B cell (primary cell): ENCODE measurements at regions not wholly inside any gene's neighbourhood (a gene's known extent, or its start where the extent isn't known, plus 50 kb on each side); places are given as distances from the start of the nearest gene placed in this dataset.

ENCODE experiments used
- ATAC-seq: fragments of 200-7000 bp; cut with Tn5 transposase; one replicate; pipeline ENCODE4 v1.10.0; 2021; ENCODE audit warnings: low read depth, mild to moderate bottlenecking, moderate number of reproducible peaks, moderate library complexity
- CTCF ChIA-PET: fragments of 350-600 bp; sonication (Branson Sonifier 250); formaldehyde crosslinking; loops from one replicate; lab custom pipeline; 2021; ENCODE audit warnings: antibody characterized with exemption, inconsistent platforms; lab: Charles Lee
- POLR2A ChIA-PET: fragments of 350-600 bp; sonication (Branson Sonifier 250); formaldehyde crosslinking; loops from one replicate; lab custom pipeline; 2021; ENCODE audit warnings: antibody characterized with exemption; lab: Charles Lee
- DNase-seq: peaks from one replicate; pipeline ENCODE4 v3.0.0; 2013
- H2AFZ ChIP-seq: 2 replicates; pipeline ENCODE4 v1.6.1; 2012; ENCODE audit warnings: mild to moderate bottlenecking, low read depth, low read length; ENCODE audit not compliant: insufficient read depth, poor library complexity, severe bottlenecking
- H3K27ac ChIP-seq, 2 donors: 1 replicate in 1 of 2; 2 replicates in 1 of 2; pipeline ENCODE4 v1.5.1; 2012 to 2013; ENCODE audit warnings: low read length in 2 of 2, mild to moderate bottlenecking in 2 of 2, moderate library complexity in 1 of 2
- H3K27me3 ChIP-seq, 4 experiments: fragments of 200-600 bp in 1 of 4; sonication (generic) in 1 of 4; replicated peaks in 1 of 4; 1 replicate in 2 of 4; 2 replicates in 2 of 4; pipeline versions ENCODE4 v1.6.1 to v1.7.0; 2013 to 2016; ENCODE audit warnings: low read length in 3 of 4, mild to moderate bottlenecking in 2 of 4, mixed read lengths in 1 of 4, moderate library complexity in 1 of 4; ENCODE audit not compliant: insufficient read depth in 4 of 4, control insufficient read depth in 3 of 4; ENCODE audit errors: control extremely low read depth in 1 of 4
- H3K36me3 ChIP-seq, 2 experiments: replicated peaks in 1 of 2; 1 replicate in 1 of 2; 2 replicates in 1 of 2; pipeline versions ENCODE4 v1.6.1 to v1.7.1; 2013; ENCODE audit warnings: low read length in 1 of 2; ENCODE audit not compliant: insufficient read depth in 2 of 2, control insufficient read depth in 1 of 2; ENCODE audit errors: control extremely low read depth in 1 of 2, extremely low read depth in 1 of 2
- H3K4me1 ChIP-seq, 2 donors: fragments of 200-600 bp in 1 of 2; sonication (generic) in 1 of 2; 1 replicate in 1 of 2; 2 replicates in 1 of 2; pipeline versions ENCODE4 v1.5.1 to v1.6.1; 2013 to 2017; ENCODE audit warnings: low read length in 2 of 2; ENCODE audit not compliant: control insufficient read depth in 2 of 2, insufficient read depth in 2 of 2
- H3K4me2 ChIP-seq: replicated peaks from 2 replicates; pipeline ENCODE3; 2012; ENCODE audit warnings: mild to moderate bottlenecking, low read depth, low read length; ENCODE audit not compliant: poor library complexity, severe bottlenecking
- H3K4me3 ChIP-seq, 5 experiments: fragments of 200-600 bp in 1 of 5; sonication (generic) in 1 of 5; 1 replicate in 3 of 5; 2 replicates in 2 of 5; pipeline versions ENCODE4 v1.5.1 to v1.7.0; 2011 to 2016; ENCODE audit warnings: low read length in 4 of 5, mild to moderate bottlenecking in 4 of 5, low read depth in 2 of 5, control low read depth in 1 of 5, moderate library complexity in 1 of 5; ENCODE audit not compliant: insufficient read depth in 1 of 5; ENCODE audit errors: control extremely low read depth in 1 of 5, extremely low read depth in 1 of 5
- H3K79me2 ChIP-seq: fragments of 200-600 bp; sonication (generic); one replicate; pipeline ENCODE4 v1.6.0; 2016; ENCODE audit warnings: low read length; ENCODE audit not compliant: control insufficient read depth, insufficient read depth
- H3K9ac ChIP-seq: fragments of 200-600 bp; sonication (generic); 2 replicates; pipeline ENCODE4 v1.6.1; 2017; ENCODE audit warnings: mild to moderate bottlenecking, low read length, moderate library complexity
- H3K9me3 ChIP-seq, 3 donors: one replicate each; pipeline versions ENCODE4 v1.6.1 to v1.7.1; 2013; ENCODE audit warnings: low read length in 2 of 3; ENCODE audit not compliant: control insufficient read depth in 2 of 3, insufficient read depth in 1 of 3; ENCODE audit errors: control extremely low read depth in 1 of 3
- H4K20me1 ChIP-seq: 2 replicates; pipeline ENCODE4 v1.6.0; 2012; ENCODE audit warnings: mild to moderate bottlenecking, low read length; ENCODE audit not compliant: insufficient read depth, control insufficient read depth, poor library complexity, severe bottlenecking
- H3K27ac Mint-ChIP-seq: one replicate; pipeline ENCODE4 v1.8.0; 2021; ENCODE audit warnings: mixed read lengths
- H3K27me3 Mint-ChIP-seq: one replicate; pipeline ENCODE4 v1.8.0; 2021; ENCODE audit warnings: mixed read lengths
- H3K4me1 Mint-ChIP-seq: one replicate; pipeline ENCODE4 v1.8.0; 2021; ENCODE audit warnings: mixed read lengths
- H3K4me3 Mint-ChIP-seq: one replicate; pipeline ENCODE4 v1.8.0; 2021; ENCODE audit warnings: mixed read lengths
- H3K9me3 Mint-ChIP-seq: one replicate; pipeline ENCODE4 v1.8.0; 2022; ENCODE audit warnings: mixed read lengths; ENCODE audit not compliant: insufficient read depth
- CTCF ChIP-seq: fragments of 200-600 bp; IDR thresholded peaks from one replicate; pipeline ENCODE4 v1.8.0; 2022; ENCODE audit warnings: antibody characterized with exemption, mild to moderate bottlenecking
- EZH2 ChIP-seq: IDR thresholded peaks from 2 replicates; pipeline ENCODE4 v1.6.1; 2012; ENCODE audit warnings: borderline replicate concordance, low read depth, mild to moderate bottlenecking, moderate library complexity, low read length; ENCODE audit not compliant: insufficient read depth, poor library complexity, severe bottlenecking
- WGBS: methylation state at CpG from one replicate; pipeline ENCODE4 v1.1.5; 2013; ENCODE audit warnings: missing lambda C conversion rate; ENCODE audit not compliant: insufficient coverage; 5-methylcytosine and 5-hydroxymethylcytosine counted together
- intact Hi-C: fragments of 100-400 bp; cut with micrococcal nuclease; formaldehyde crosslinking; loops from one replicate; pipeline ENCODE4 v1.10.0; 2022

DNA sequence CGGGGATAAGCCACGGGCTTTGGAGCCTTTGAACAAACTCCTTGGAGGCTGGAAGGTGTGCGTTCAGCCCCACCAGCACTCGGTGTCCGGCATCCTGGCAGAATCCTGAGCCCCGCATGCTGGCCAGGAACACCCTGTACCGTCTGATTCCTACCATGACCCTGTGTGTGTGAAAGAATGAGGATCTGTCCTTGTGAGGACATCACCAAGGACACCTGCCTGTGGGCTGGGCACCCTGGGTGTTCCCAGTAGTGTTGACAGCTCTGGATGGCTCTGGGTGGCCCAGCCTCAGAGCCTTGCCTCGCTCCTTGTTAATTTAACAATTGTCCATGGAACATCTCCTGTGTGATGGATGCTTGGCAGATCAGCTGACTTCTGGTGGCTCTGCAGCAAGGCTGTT, 234.3 kb downstream of the QKI start:
- Histone ChIP-seq H3K27ac (no peak overlapping the region), H4K20me1 (no peaks in the 10 kb centered on the region), H2AFZ (no peak overlapping the region), H3K36me3 (no peaks in the 10 kb centered on the region), H3K9me3 (no peaks in the 10 kb centered on the region), H3K4me3 (no peak overlapping the region), H3K4me2 (no peak overlapping the region), H3K4me1 (no peaks in the 10 kb centered on the region), H3K79me2 (no peaks in the 10 kb centered on the region), H3K9ac (no peak overlapping the region), H3K27me3 (peaks cover 0 to under 1% (median 0%) of the 10 kb centered on the region in 4 experiments)
- Mint-ChIP-seq H3K4me3 (no peak overlapping the region), H3K27me3 (peaks cover 3% of the 10 kb centered on the region), H3K27ac (no peak overlapping the region), H3K9me3 (no peaks in the 10 kb centered on the region), H3K4me1 (no peaks in the 10 kb centered on the region)
- WGBS = 93% methylated on average over 6 of the region's 8 CpGs
- CTCF ChIA-PET = no interaction called here
- ATAC-seq (no peak), DNase-seq (no peak)
- POLR2A ChIA-PET = interaction anchor here (0.6 kb wide), 1 partner anchor 78 kb away, joined by 5 read pairs; no protein-coding TSS in a partner anchor
- no peak for TF ChIP-seq EZH2
- no peak for TF ChIP-seq CTCF
- intact Hi-C loops = no loop called here

DNA sequence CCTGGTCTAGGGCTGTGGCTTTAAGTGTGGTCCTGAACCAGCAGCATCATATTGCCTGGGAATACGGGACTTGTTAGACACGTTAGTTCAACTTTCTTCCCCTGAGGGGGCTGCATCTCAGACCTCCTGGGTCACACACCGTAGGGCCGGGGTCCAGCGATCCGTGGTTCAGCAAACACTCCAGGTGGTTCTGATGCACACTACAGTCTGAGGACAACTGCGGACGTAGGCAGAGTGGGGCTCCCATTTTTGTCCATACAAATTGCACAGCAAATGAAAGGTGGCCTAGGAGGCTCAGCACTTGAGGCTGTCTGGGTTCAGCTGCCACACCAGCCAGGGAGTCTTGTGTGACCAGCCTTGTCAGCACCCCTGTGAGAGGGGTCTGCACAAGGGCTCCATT, 233.1 kb downstream of the QKI start:
- Mint-ChIP-seq H3K27me3 (peaks cover 3% of the 10 kb centered on the region), H3K9me3 (no peaks in the 10 kb centered on the region), H3K27ac (no peak overlapping the region), H3K4me3 (no peak overlapping the region), H3K4me1 (no peaks in the 10 kb centered on the region)
- DNase-seq = no peak
- Histone ChIP-seq H3K4me1 (no peaks in the 10 kb centered on the region), H3K9me3 (no peaks in the 10 kb centered on the region), H3K36me3 (no peaks in the 10 kb centered on the region), H3K27ac (no peak overlapping the region), H3K27me3 (no peaks in the 10 kb centered on the region), H3K9ac (no peak overlapping the region), H3K4me2 (no peak overlapping the region), H4K20me1 (no peaks in the 10 kb centered on the region), H3K4me3 (no peak overlapping the region), H2AFZ (no peak overlapping the region), H3K79me2 (no peaks in the 10 kb centered on the region)
- POLR2A ChIA-PET = no interaction called here
- CTCF ChIA-PET = no interaction called here
- WGBS = 93% methylated on average over 8 of the region's 8 CpGs
- intact Hi-C loops = no loop called here
- TF ChIP-seq EZH2 = no peak
- TF ChIP-seq CTCF = no peak
- ATAC-seq = no peak
